ENCODE measurements at regions not wholly inside any gene's neighbourhood (a gene's known extent, or its start where the extent isn't known, plus 50 kb on each side); places are given as distances from the start of the nearest gene placed in this dataset.

DNA sequence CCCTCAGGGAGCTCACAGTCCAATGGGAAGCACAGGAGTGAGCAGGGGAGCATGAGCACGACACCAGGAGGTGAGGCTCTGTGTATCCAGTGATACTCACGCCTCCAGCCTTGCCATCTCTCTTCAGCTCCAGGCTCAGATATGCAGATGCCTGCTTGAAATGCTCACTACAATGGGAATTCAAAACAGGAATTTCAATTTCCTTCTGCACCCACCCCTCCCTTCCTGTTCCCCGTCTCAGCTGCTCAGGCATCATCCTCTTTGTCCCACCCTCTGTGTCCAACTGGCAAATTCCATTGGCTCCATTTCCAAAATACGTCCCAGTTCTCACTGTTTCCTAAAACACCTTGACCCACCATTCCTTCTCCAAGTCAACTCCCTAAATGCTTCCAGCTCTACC is 58.9 kb downstream of the FBXO2 start:
- no peak overlapping the region for H4K8ac ChIP-seq (ENCODE audit: low read depth in 2 of 2, low read length in 2 of 2)
- no peak overlapping the region for H3K4me2 ChIP-seq (ENCODE audit: low read depth, low read length)
- no peak overlapping the region for H2AFZ ChIP-seq (replicated peaks; ENCODE audit: low read length, poor library complexity)
- BruUV-seq (replicated peaks): no TSS peak
- peaks cover 4% of the 10 kb centered on the region; the same call in 1 of the 2 replicates for H3K27me3 ChIP-seq (ENCODE audit: control insufficient read depth, insufficient read depth, low read length)
- H3K79me1 ChIP-seq (ENCODE audit: low read depth in 1 of 2, low read length in 2 of 2): no peaks in the 10 kb centered on the region
- no peaks in the 10 kb centered on the region for H4K20me1 ChIP-seq (ENCODE audit: insufficient read depth, low read length)
- in situ Hi-C loops (cut with MboI; ENCODE audit: low sequenced_read_pairs): no loop called here
- no peak overlapping the region for H4K91ac ChIP-seq (ENCODE audit: insufficient read depth, low read depth, low read length)
- DNase-seq (no peak), ATAC-seq (ENCODE audit: low read depth) (no peak)
- H3K36me3 ChIP-seq (ENCODE audit: control insufficient read depth, insufficient read depth, low read length): no peaks in the 10 kb centered on the region
- H3K27ac ChIP-seq (ENCODE audit: insufficient read depth, low read length): no peak overlapping the region
- TF ChIP-seq RFX5 (IDR thresholded peaks at IDR 0.05; ENCODE audit: low read depth, low read length) (no peak), CEBPB (IDR thresholded peaks at IDR 0.05; ENCODE audit: low read depth, low read length) (no peak), BHLHE40 (IDR thresholded peaks at IDR 0.05; ENCODE audit: low read depth, low read length) (no peak), POLR2A (IDR thresholded peaks at IDR 0.05; ENCODE audit: low read depth, low read length) (no peak), RAD21 (IDR thresholded peaks at IDR 0.05; ENCODE audit: low read length) (no peak), MXI1 (IDR thresholded peaks at IDR 0.05; ENCODE audit: borderline replicate concordance, low read depth, low read length) (no peak), SMC3 (IDR thresholded peaks at IDR 0.05; ENCODE audit: low read depth, low read length) (no peak), MAZ (IDR thresholded peaks at IDR 0.05; ENCODE audit: borderline replicate concordance, low read depth, low read length) (no peak)
- H3K9me3 ChIP-seq (ENCODE audit: control insufficient read depth, insufficient read depth, low read length): no peaks in the 10 kb centered on the region
- H4K5ac ChIP-seq (ENCODE audit: low read depth, low read length): no peak overlapping the region
- no peak overlapping the region for H3K14ac ChIP-seq (replicated peaks; ENCODE audit: low read depth, low read length)
- no peak overlapping the region for H3K18ac ChIP-seq (ENCODE audit: low read depth, low read length)
- H2BK5ac ChIP-seq (ENCODE audit: low read depth, low read length, poor library complexity, severe bottlenecking): no peak overlapping the region
- no peak overlapping the region for H2AK5ac ChIP-seq (ENCODE audit: low read depth, low read length)
- no peak overlapping the region for H2AK9ac ChIP-seq (replicated peaks; ENCODE audit: low read depth, low read length, poor library complexity)
- dilution Hi-C loops (cut with HindIII; ENCODE audit: low sequenced_read_pairs, unreplicated experiment): no loop called here
- no peak overlapping the region for H3K4ac ChIP-seq (ENCODE audit: low read depth, low read length)
- no peak overlapping the region for H3K4me3 ChIP-seq (ENCODE audit: insufficient read depth, low read depth, low read length)
- no peak overlapping the region for H2BK15ac ChIP-seq (ENCODE audit: low read depth, low read length)
- H3K9ac ChIP-seq (ENCODE audit: low read depth, low read length): no peak overlapping the region
- CTCF ChIA-PET: interaction anchor here (0.5 kb wide), 1 partner anchor 365 kb away, joined by 3 read pairs; no protein-coding TSS in a partner anchor
- H3K9me1 ChIP-seq (ENCODE audit: insufficient read depth, low read length): no peaks in the 10 kb centered on the region
- no peak overlapping the region for H3K56ac ChIP-seq (ENCODE audit: extremely low read depth, insufficient read depth, low read length)
- 45% methylated on average over 2 of the region's 4 CpGs; no CpG with 5 or more reads in 1 of the 2 experiments for WGBS, 2 experiments (ENCODE audit: extremely low coverage in 2 of 2, insufficient read length in 1 of 2)
- H3K23ac ChIP-seq (ENCODE audit: low read depth, low read length): no peak overlapping the region
- H2BK120ac ChIP-seq (ENCODE audit: low read depth, low read length): no peak overlapping the region
- intact Hi-C loops (cut with micrococcal nuclease): no loop called here
- H2BK20ac ChIP-seq (ENCODE audit: low read depth, low read length): no peak overlapping the region
- no peaks in the 10 kb centered on the region for H3K4me1 ChIP-seq (ENCODE audit: control insufficient read depth, insufficient read depth, low read length)
- POLR2A ChIA-PET (ENCODE audit: unreplicated experiment): no interaction called here

Measured in IMR-90 (cell line).